ENCODE measurements at regions not wholly inside any gene's neighbourhood (a gene's known extent, or its start where the extent isn't known, plus 50 kb on each side); places are given as distances from the start of the nearest gene placed in this dataset.

DNA sequence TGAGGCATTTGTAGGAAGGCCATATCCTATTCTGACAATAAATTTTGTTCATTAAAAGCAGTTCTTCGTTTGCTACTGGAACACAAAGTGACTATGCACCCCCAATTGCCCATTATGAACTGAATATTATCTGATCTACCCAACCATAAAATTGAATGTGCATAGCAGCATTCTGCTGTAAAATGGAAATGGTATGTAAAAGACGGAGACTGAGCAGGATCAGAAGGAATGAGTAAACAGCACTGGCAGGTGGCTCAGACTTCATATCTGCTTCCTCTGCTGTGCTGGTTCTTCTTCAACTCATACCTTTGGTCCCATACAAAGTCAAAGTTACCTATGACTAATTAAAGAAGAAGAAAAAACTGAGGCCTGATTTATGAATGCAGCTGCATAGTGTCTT, 339.5 kb downstream of the PLA2G4A start:
- DNase-seq (ENCODE audit: low spot score, unreplicated experiment) = no peak
- Mint-ChIP-seq H3K9me3 (ENCODE audit: low read depth) (peaks cover 23% of the 10 kb centered on the region), H3K4me1 (ENCODE audit: low read depth) (no peaks in the 10 kb centered on the region), H3K4me3 (ENCODE audit: low read depth) (no peak overlapping the region), H3K27me3 (no peaks in the 10 kb centered on the region), H3K27ac (no peak overlapping the region), H3K36me3 (ENCODE audit: insufficient read depth) (no peaks in the 10 kb centered on the region)
- TF ChIP-seq, protein P1, sequence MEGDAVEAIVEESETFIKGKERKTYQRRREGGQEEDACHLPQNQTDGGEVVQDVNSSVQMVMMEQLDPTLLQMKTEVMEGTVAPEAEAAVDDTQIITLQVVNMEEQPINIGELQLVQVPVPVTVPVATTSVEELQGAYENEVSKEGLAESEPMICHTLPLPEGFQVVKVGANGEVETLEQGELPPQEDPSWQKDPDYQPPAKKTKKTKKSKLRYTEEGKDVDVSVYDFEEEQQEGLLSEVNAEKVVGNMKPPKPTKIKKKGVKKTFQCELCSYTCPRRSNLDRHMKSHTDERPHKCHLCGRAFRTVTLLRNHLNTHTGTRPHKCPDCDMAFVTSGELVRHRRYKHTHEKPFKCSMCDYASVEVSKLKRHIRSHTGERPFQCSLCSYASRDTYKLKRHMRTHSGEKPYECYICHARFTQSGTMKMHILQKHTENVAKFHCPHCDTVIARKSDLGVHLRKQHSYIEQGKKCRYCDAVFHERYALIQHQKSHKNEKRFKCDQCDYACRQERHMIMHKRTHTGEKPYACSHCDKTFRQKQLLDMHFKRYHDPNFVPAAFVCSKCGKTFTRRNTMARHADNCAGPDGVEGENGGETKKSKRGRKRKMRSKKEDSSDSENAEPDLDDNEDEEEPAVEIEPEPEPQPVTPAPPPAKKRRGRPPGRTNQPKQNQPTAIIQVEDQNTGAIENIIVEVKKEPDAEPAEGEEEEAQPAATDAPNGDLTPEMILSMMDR (IDR thresholded peaks at IDR 0.05; ENCODE audit: unreplicated experiment) = no peak

GRCh38 chr1:187185389-187185788, 356.6 kb downstream of the PLA2G4A start:
- Mint-ChIP-seq H3K4me3 (ENCODE audit: low read depth) (no peak overlapping the region), H3K9me3 (ENCODE audit: low read depth) (peaks cover 19% of the 10 kb centered on the region), H3K27me3 (no peaks in the 10 kb centered on the region), H3K4me1 (ENCODE audit: low read depth) (no peaks in the 10 kb centered on the region), H3K36me3 (ENCODE audit: insufficient read depth) (no peaks in the 10 kb centered on the region), H3K27ac (no peak overlapping the region)
- no peak for DNase-seq (ENCODE audit: low spot score, unreplicated experiment)
- TF ChIP-seq, protein P1 (IDR thresholded peaks at IDR 0.05; ENCODE audit: unreplicated experiment) = no peak

GRCh38 chr1:187197685-187198084, 368.9 kb downstream of the PLA2G4A start:
- H3K36me3 Mint-ChIP-seq (ENCODE audit: insufficient read depth) = no peaks in the 10 kb centered on the region

GRCh38 chr1:187203257-187203656, 374.5 kb downstream of the PLA2G4A start:
- no peaks in the 10 kb centered on the region for H3K36me3 Mint-ChIP-seq (ENCODE audit: insufficient read depth)
- TF ChIP-seq, protein P1 (IDR thresholded peaks at IDR 0.05; ENCODE audit: unreplicated experiment) = no peak
- no peaks in the 10 kb centered on the region for H3K9me3 Mint-ChIP-seq (ENCODE audit: low read depth)
- no peak overlapping the region for H3K4me3 Mint-ChIP-seq (ENCODE audit: low read depth)
- no peaks in the 10 kb centered on the region for H3K4me1 Mint-ChIP-seq (ENCODE audit: low read depth)
- DNase-seq (ENCODE audit: low spot score, unreplicated experiment) = no peak
- no peak overlapping the region for H3K27ac Mint-ChIP-seq
- H3K27me3 Mint-ChIP-seq = no peaks in the 10 kb centered on the region

More at GRCh38 chr1:187197685-187198084, 368.9 kb downstream of the PLA2G4A start:
- H3K27me3 Mint-ChIP-seq = no peaks in the 10 kb centered on the region
- DNase-seq (ENCODE audit: low spot score, unreplicated experiment) = no peak
- TF ChIP-seq, protein P1 (IDR thresholded peaks at IDR 0.05; ENCODE audit: unreplicated experiment) = no peak
- H3K4me3 Mint-ChIP-seq (ENCODE audit: low read depth) = no peak overlapping the region
- H3K4me1 Mint-ChIP-seq (ENCODE audit: low read depth) = no peaks in the 10 kb centered on the region
- no peak overlapping the region for H3K27ac Mint-ChIP-seq
- H3K9me3 Mint-ChIP-seq (ENCODE audit: low read depth) = peaks cover 11% of the 10 kb centered on the region

GRCh38 chr1:187212377-187212776, 383.6 kb downstream of the PLA2G4A start:
- TF ChIP-seq, protein P1 (IDR thresholded peaks at IDR 0.05; ENCODE audit: unreplicated experiment) = no peak
- no peak overlapping the region for H3K4me3 Mint-ChIP-seq (ENCODE audit: low read depth)
- H3K27ac Mint-ChIP-seq = no peak overlapping the region
- no peaks in the 10 kb centered on the region for H3K27me3 Mint-ChIP-seq
- DNase-seq (ENCODE audit: low spot score, unreplicated experiment) = no peak
- H3K4me1 Mint-ChIP-seq (ENCODE audit: low read depth) = no peaks in the 10 kb centered on the region
- H3K36me3 Mint-ChIP-seq (ENCODE audit: insufficient read depth) = no peaks in the 10 kb centered on the region
- H3K9me3 Mint-ChIP-seq (ENCODE audit: low read depth) = peaks cover 6% of the 10 kb centered on the region

Data from progenitor cell of endocrine pancreas (in vitro differentiated cells).